ENCODE measurements at regions not wholly inside any gene's neighbourhood (a gene's known extent, or its start where the extent isn't known, plus 50 kb on each side); places are given as distances from the start of the nearest gene placed in this dataset.

- 90% methylated on average over 8 of the region's 8 CpGs for WGBS (ENCODE audit: low lambda C conversion rate, missing lambda C conversion rate)
- Histone ChIP-seq H3K4me2 (no peak overlapping the region), H3K27ac (no peak overlapping the region), H2AFZ (no peak overlapping the region), H3K9me2 (replicated peaks; ENCODE audit: insufficient read depth) (no peaks in the 10 kb centered on the region), H3K36me3 (replicated peaks; ENCODE audit: insufficient read depth, low read depth) (no peaks in the 10 kb centered on the region), H3K4me1 (ENCODE audit: insufficient read depth) (peaks cover 5% of the 10 kb centered on the region), H4K20me1 (ENCODE audit: insufficient read depth, poor library complexity, severe bottlenecking) (no peaks in the 10 kb centered on the region), H3K9me3 (ENCODE audit: low read depth) (no peaks in the 10 kb centered on the region), H3K4me3 (no peak overlapping the region), H3K79me2 (no peaks in the 10 kb centered on the region), H3K27me3 (no peaks in the 10 kb centered on the region)
- DNase-seq (ENCODE audit: low spot score) = no peak
- TF ChIP-seq EZH2phosphoT487 (IDR thresholded peaks at IDR 0.05; ENCODE audit: low read depth, severe bottlenecking, unreplicated experiment) = no peak
- TF ChIP-seq CTCF (IDR thresholded peaks at IDR 0.05; ENCODE audit: poor library complexity) = no peak
- TF ChIP-seq EZH2 (IDR thresholded peaks at IDR 0.05; ENCODE audit: borderline replicate concordance) = no peak
These were observed 233.1 kb downstream of the QKI start for GRCh38 chr6:163647624-163648023.

- Histone ChIP-seq H2AFZ (no peak overlapping the region), H3K36me3 (replicated peaks; ENCODE audit: insufficient read depth, low read depth) (no peaks in the 10 kb centered on the region), H3K4me3 (no peak overlapping the region), H3K9me3 (ENCODE audit: low read depth) (no peaks in the 10 kb centered on the region), H3K4me1 (ENCODE audit: insufficient read depth) (no peaks in the 10 kb centered on the region), H3K79me2 (no peaks in the 10 kb centered on the region), H3K27ac (no peak overlapping the region), H3K9me2 (replicated peaks; ENCODE audit: insufficient read depth) (no peaks in the 10 kb centered on the region), H3K27me3 (no peaks in the 10 kb centered on the region), H4K20me1 (ENCODE audit: insufficient read depth, poor library complexity, severe bottlenecking) (no peaks in the 10 kb centered on the region), H3K4me2 (no peak overlapping the region)
- WGBS (ENCODE audit: low lambda C conversion rate, missing lambda C conversion rate) = 52% methylated on average over 3 of the region's 3 CpGs
- DNase-seq (ENCODE audit: low spot score) = no peak
- TF ChIP-seq EZH2phosphoT487 (IDR thresholded peaks at IDR 0.05; ENCODE audit: low read depth, severe bottlenecking, unreplicated experiment) (no peak), EZH2 (IDR thresholded peaks at IDR 0.05; ENCODE audit: borderline replicate concordance) (no peak)
These were observed 232.3 kb downstream of the QKI start for GRCh38 chr6:163646866-163647265.

GRCh38 chr6:163646133-163646532 lies 231.6 kb downstream of the QKI start:
- H3K4me2 ChIP-seq = no peak overlapping the region
- H3K27ac ChIP-seq = no peak overlapping the region
- no peak overlapping the region for H2AFZ ChIP-seq
- no peaks in the 10 kb centered on the region for H3K36me3 ChIP-seq (replicated peaks; ENCODE audit: insufficient read depth, low read depth)
- H3K79me2 ChIP-seq = no peaks in the 10 kb centered on the region
- H4K20me1 ChIP-seq (ENCODE audit: insufficient read depth, poor library complexity, severe bottlenecking) = no peaks in the 10 kb centered on the region
- H3K27me3 ChIP-seq = no peaks in the 10 kb centered on the region
- WGBS (ENCODE audit: low lambda C conversion rate, missing lambda C conversion rate) = 94% methylated on average over 9 of the region's 9 CpGs
- no peaks in the 10 kb centered on the region for H3K9me3 ChIP-seq (ENCODE audit: low read depth)
- no peaks in the 10 kb centered on the region for H3K9me2 ChIP-seq (replicated peaks; ENCODE audit: insufficient read depth)
- H3K4me1 ChIP-seq (ENCODE audit: insufficient read depth) = no peaks in the 10 kb centered on the region
- H3K4me3 ChIP-seq = no peak overlapping the region
- TF ChIP-seq EZH2phosphoT487 (IDR thresholded peaks at IDR 0.05; ENCODE audit: low read depth, severe bottlenecking, unreplicated experiment) (no peak), CTCF (IDR thresholded peaks at IDR 0.05; ENCODE audit: poor library complexity) (no peak), EZH2 (IDR thresholded peaks at IDR 0.05; ENCODE audit: borderline replicate concordance) (no peak)
- DNase-seq (ENCODE audit: low spot score) = no peak

GRCh38 chr6:163645560-163645959 lies 231.0 kb downstream of the QKI start:
- Histone ChIP-seq H3K4me3 (no peak overlapping the region), H3K79me2 (no peaks in the 10 kb centered on the region), H3K9me3 (ENCODE audit: low read depth) (no peaks in the 10 kb centered on the region), H3K4me1 (ENCODE audit: insufficient read depth) (no peaks in the 10 kb centered on the region), H2AFZ (no peak overlapping the region), H3K27me3 (no peaks in the 10 kb centered on the region), H3K36me3 (replicated peaks; ENCODE audit: insufficient read depth, low read depth) (no peaks in the 10 kb centered on the region), H4K20me1 (ENCODE audit: insufficient read depth, poor library complexity, severe bottlenecking) (no peaks in the 10 kb centered on the region), H3K9me2 (replicated peaks; ENCODE audit: insufficient read depth) (no peaks in the 10 kb centered on the region), H3K27ac (no peak overlapping the region), H3K4me2 (no peak overlapping the region)
- no peak for DNase-seq (ENCODE audit: low spot score)
- WGBS (ENCODE audit: low lambda C conversion rate, missing lambda C conversion rate) = 93% methylated on average over 10 of the region's 10 CpGs
- TF ChIP-seq EZH2 (IDR thresholded peaks at IDR 0.05; ENCODE audit: borderline replicate concordance) (no peak), EZH2phosphoT487 (IDR thresholded peaks at IDR 0.05; ENCODE audit: low read depth, severe bottlenecking, unreplicated experiment) (no peak), CTCF (IDR thresholded peaks at IDR 0.05; ENCODE audit: poor library complexity) (no peak)
